ENCODE measurements at regions not wholly inside any gene's neighbourhood (a gene's known extent, or its start where the extent isn't known, plus 50 kb on each side); places are given as distances from the start of the nearest gene placed in this dataset.

DNA sequence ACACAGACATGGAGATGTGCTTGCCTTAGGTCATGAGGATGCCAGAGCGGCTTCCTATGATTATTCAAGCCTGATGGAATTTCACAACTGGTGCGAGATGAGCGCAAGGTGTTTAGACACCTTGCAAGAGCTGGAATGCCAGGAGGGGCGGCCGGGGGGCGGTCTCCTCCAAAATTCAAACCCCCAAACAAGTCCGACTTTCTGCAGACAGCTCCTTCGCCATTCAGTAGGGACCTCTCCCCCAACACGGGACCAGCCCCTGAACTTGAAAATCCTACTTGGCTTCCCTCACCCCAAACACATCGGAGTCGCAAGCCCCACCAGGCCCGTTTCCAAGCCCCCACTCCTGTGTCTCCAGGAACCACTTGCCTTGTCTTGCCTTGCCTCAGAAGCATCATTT lies 64.8 kb upstream of the ID2 start:
- Histone ChIP-seq H3K79me2 (no peaks in the 10 kb centered on the region), H3K9ac (no peak overlapping the region), H3K9me3 (ENCODE audit: control insufficient read depth, low read length) (no peaks in the 10 kb centered on the region), H3K4me3 (ENCODE audit: low read depth, low read length) (no peak overlapping the region), H3K27ac (no peak overlapping the region), H2AFZ (no peak overlapping the region), H3K27me3 (ENCODE audit: control insufficient read depth, insufficient read depth, low read length) (no peaks in the 10 kb centered on the region), H3K4me1 (no peaks in the 10 kb centered on the region), H3K4me2 (ENCODE audit: low read length) (no peak overlapping the region), H3K36me3 (ENCODE audit: control insufficient read depth, insufficient read depth, low read length) (no peaks in the 10 kb centered on the region)
- TF ChIP-seq, protein P1, sequence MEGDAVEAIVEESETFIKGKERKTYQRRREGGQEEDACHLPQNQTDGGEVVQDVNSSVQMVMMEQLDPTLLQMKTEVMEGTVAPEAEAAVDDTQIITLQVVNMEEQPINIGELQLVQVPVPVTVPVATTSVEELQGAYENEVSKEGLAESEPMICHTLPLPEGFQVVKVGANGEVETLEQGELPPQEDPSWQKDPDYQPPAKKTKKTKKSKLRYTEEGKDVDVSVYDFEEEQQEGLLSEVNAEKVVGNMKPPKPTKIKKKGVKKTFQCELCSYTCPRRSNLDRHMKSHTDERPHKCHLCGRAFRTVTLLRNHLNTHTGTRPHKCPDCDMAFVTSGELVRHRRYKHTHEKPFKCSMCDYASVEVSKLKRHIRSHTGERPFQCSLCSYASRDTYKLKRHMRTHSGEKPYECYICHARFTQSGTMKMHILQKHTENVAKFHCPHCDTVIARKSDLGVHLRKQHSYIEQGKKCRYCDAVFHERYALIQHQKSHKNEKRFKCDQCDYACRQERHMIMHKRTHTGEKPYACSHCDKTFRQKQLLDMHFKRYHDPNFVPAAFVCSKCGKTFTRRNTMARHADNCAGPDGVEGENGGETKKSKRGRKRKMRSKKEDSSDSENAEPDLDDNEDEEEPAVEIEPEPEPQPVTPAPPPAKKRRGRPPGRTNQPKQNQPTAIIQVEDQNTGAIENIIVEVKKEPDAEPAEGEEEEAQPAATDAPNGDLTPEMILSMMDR (IDR thresholded peaks at IDR 0.05) = no peak

DNA sequence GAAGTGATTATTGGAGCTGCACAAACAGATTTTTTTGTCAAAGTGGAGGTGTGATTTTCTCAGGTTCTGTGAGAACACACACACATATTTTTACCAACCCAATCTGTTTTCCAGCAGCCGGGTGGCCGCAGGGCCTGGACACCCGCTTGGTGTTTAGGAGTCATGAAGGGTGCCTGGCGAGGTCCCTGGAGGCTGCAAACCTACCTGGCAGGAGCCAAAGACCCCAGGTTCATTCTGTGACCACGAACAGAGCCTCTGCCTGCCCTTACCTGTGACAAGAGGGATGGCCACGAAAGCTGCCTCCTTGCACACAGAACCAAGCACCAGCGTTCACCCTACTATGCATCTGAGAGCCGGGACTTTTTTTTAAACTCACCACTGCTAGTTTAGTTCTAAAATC lies 64.3 kb upstream of the ID2 start:
- H3K9ac ChIP-seq = no peak overlapping the region
- H3K4me2 ChIP-seq (ENCODE audit: low read length) = no peak overlapping the region
- H3K4me1 ChIP-seq = no peaks in the 10 kb centered on the region
- no peak overlapping the region for H3K27ac ChIP-seq
- no peak overlapping the region for H2AFZ ChIP-seq
- H3K36me3 ChIP-seq (ENCODE audit: control insufficient read depth, insufficient read depth, low read length) = no peaks in the 10 kb centered on the region
- TF ChIP-seq, protein P1 (IDR thresholded peaks at IDR 0.05) = no peak
- H3K27me3 ChIP-seq (ENCODE audit: control insufficient read depth, insufficient read depth, low read length) = no peaks in the 10 kb centered on the region
- no peak overlapping the region for H3K4me3 ChIP-seq (ENCODE audit: low read depth, low read length)
- no peaks in the 10 kb centered on the region for H3K79me2 ChIP-seq
- H3K9me3 ChIP-seq (ENCODE audit: control insufficient read depth, low read length) = no peaks in the 10 kb centered on the region

DNA sequence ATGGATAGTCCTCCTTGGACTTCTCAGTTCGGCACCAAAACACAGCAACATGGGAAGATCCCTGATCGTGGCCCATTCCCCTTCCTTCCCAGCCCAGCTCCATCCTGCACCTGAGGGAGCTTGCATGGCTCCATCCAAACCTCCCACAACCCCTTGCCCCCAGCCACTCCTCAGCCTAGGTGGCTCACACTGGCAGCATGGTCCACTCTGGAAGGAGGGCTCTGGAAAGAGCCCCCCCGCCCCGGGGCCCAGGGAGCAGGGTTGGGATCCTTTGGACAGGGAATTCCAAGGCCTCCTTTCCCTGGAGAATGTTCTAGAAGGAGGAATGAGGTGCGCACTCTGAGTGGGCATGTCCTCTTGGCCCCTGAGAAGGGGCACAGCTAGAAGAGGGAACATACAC lies 62.8 kb upstream of the ID2 start:
- Histone ChIP-seq H2AFZ (no peak overlapping the region), H3K36me3 (ENCODE audit: control insufficient read depth, insufficient read depth, low read length) (no peaks in the 10 kb centered on the region), H3K4me3 (ENCODE audit: low read depth, low read length) (no peak overlapping the region), H3K79me2 (no peaks in the 10 kb centered on the region), H3K9ac (no peak overlapping the region), H3K9me3 (ENCODE audit: control insufficient read depth, low read length) (no peaks in the 10 kb centered on the region), H3K27ac (no peak overlapping the region), H3K4me1 (no peaks in the 10 kb centered on the region), H3K27me3 (ENCODE audit: control insufficient read depth, insufficient read depth, low read length) (no peaks in the 10 kb centered on the region), H3K4me2 (ENCODE audit: low read length) (no peak overlapping the region)
- TF ChIP-seq, protein P1 (IDR thresholded peaks at IDR 0.05) = no peak

DNA sequence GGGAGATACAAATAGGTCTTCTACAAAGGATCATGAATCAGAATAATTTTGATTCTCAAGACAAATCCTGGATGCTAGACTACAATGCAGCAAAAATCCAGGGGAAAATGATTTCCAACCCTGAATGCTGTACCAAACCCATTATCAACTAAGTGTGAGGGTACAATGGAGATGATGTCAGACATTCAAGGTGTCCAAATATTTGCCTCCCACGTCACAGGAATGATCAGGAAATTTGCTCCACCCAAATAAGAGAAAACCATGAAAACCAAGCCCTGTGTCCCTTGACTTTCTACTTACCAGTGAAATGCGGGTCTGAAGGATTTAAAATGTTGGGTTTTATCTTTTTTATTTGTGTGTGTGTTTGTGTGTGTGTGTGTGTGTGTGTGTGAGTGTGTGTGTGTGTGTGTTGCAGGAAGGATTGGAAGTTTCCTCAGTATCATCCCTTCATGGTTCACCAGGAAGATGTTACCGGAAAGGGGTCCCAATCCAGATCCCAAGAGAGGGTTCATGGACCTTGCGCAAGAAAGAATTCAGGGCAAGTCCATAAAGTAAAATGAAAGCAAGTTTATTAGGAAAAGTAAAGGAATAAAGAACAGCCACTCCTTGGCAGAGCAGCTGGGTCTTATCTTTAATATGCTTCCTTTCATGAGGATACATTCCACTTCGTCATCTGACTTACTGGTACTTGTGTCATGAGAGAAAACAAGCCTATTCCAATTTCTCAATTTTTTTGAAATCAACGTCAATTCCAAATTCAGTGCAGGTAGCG lies 61.1 kb upstream of the ID2 start:
- no peaks in the 10 kb centered on the region for H3K4me1 ChIP-seq
- H3K36me3 ChIP-seq (ENCODE audit: control insufficient read depth, insufficient read depth, low read length) = no peaks in the 10 kb centered on the region
- no peak overlapping the region for H3K9ac ChIP-seq
- H3K4me3 ChIP-seq (ENCODE audit: low read depth, low read length) = no peak overlapping the region
- H3K4me2 ChIP-seq (ENCODE audit: low read length) = no peak overlapping the region
- H2AFZ ChIP-seq = no peak overlapping the region
- no peaks in the 10 kb centered on the region for H3K9me3 ChIP-seq (ENCODE audit: control insufficient read depth, low read length)
- H3K79me2 ChIP-seq = no peaks in the 10 kb centered on the region
- TF ChIP-seq, protein P1 (IDR thresholded peaks at IDR 0.05) = no peak
- H3K27me3 ChIP-seq (ENCODE audit: control insufficient read depth, insufficient read depth, low read length) = no peaks in the 10 kb centered on the region
- no peak overlapping the region for H3K27ac ChIP-seq

Data from parathyroid adenoma (tissue), 2 donors.